ENCODE measurements at regions not wholly inside any gene's neighbourhood (a gene's known extent, or its start where the extent isn't known, plus 50 kb on each side); places are given as distances from the start of the nearest gene placed in this dataset.

DNA sequence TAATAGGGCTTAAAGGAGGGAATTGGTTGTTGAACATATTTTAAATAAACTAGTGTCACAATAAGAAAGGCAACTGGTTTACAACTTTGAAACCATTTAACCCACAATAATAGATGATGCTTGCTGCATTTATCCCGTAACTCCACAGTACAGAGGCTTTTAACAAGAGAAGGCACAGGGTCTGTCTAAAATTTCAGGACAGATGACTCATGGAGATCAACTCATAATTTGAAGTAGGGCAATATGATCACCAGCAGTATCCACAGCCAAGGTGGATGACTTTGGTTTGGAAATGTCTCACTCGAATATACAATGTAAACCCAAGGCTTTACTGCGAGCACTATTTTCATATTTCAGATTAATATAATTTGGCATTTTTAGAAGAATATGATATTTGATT is 340.2 kb downstream of the LRIG3 start:
- H3K36me3 ChIP-seq, result no peaks in the 10 kb centered on the region
- H3K4me1 ChIP-seq, result no peaks in the 10 kb centered on the region
- H3K9me3 ChIP-seq, result no peaks in the 10 kb centered on the region
- TF ChIP-seq, protein P1, sequence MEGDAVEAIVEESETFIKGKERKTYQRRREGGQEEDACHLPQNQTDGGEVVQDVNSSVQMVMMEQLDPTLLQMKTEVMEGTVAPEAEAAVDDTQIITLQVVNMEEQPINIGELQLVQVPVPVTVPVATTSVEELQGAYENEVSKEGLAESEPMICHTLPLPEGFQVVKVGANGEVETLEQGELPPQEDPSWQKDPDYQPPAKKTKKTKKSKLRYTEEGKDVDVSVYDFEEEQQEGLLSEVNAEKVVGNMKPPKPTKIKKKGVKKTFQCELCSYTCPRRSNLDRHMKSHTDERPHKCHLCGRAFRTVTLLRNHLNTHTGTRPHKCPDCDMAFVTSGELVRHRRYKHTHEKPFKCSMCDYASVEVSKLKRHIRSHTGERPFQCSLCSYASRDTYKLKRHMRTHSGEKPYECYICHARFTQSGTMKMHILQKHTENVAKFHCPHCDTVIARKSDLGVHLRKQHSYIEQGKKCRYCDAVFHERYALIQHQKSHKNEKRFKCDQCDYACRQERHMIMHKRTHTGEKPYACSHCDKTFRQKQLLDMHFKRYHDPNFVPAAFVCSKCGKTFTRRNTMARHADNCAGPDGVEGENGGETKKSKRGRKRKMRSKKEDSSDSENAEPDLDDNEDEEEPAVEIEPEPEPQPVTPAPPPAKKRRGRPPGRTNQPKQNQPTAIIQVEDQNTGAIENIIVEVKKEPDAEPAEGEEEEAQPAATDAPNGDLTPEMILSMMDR (IDR thresholded peaks at IDR 0.05), result no peak
- no peaks in the 10 kb centered on the region for H3K27me3 ChIP-seq
- DNase-seq (ENCODE audit: low spot score), result no peak
- no peak overlapping the region for H3K27ac ChIP-seq
- H3K4me3 ChIP-seq, result no peak overlapping the region

DNA sequence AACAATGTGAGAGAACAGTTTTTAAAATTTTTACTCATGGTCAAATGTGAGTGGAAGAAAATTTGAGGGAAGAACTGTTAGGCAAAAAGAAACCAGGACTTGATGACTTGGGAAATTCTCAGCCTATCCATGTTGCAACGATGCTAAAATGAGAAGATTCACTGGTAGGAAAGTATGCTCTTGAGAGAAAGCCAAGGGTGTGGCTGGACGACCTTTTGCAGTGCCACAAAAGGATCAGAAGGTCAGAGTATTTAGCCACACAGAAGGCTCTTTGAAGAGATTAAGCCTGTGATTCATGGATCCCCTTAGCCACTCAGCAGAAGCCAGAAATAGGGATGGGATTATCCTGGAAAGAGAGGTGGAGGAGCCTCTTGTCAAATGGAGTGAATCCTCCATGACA is 336.8 kb downstream of the LRIG3 start:
- Histone ChIP-seq H3K4me3 (no peak overlapping the region), H3K27me3 (no peaks in the 10 kb centered on the region), H3K9me3 (no peaks in the 10 kb centered on the region), H3K36me3 (no peaks in the 10 kb centered on the region), H3K4me1 (no peaks in the 10 kb centered on the region), H3K27ac (no peak overlapping the region)
- TF ChIP-seq, protein P1 (IDR thresholded peaks at IDR 0.05), result no peak
- DNase-seq (ENCODE audit: low spot score), result no peak

DNA sequence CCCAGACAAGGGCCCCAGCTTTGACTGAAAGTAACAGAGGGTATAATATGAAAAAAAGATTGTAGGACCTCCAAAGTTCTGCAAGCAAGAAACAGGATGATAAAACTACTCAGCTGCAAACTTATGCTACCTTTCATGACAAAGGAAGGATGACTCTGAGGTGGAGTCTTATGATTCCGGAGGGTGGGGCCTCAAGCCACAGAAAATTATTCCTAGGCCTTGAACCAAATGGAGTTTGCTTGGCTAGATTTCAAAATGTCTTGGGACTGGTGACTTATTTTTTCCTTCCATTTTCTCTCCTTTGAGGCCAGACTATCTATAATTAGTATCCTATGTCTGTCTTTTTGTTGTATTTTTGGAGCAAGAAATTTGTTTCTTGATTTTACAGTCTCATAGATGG is 336.4 kb downstream of the LRIG3 start:
- H3K36me3 ChIP-seq, result no peaks in the 10 kb centered on the region
- H3K27me3 ChIP-seq, result no peaks in the 10 kb centered on the region
- no peaks in the 10 kb centered on the region for H3K9me3 ChIP-seq
- H3K4me1 ChIP-seq, result no peaks in the 10 kb centered on the region
- TF ChIP-seq, protein P1 (IDR thresholded peaks at IDR 0.05), result no peak
- H3K4me3 ChIP-seq, result no peak overlapping the region
- H3K27ac ChIP-seq, result no peak overlapping the region
- no peak for DNase-seq (ENCODE audit: low spot score)

DNA sequence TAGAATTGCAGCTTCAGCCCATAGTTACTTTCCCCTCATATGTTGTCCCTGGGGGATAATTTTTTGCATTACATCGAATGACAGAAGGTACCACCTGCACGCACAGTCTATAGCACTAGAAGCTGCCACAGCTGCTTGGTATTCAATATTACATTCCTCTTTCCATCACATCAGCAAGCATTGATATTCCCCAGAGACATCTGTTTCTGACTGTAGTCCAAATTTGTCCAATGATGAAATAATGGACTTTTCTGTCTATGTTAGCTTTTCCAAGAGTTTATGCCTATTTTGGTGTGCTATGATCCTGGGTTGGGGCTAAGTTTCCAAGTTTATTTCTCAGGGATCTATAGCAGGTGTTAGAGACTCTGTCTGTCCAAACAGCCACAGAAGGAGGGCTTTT is 335.4 kb downstream of the LRIG3 start:
- H3K36me3 ChIP-seq, result no peaks in the 10 kb centered on the region
- H3K4me1 ChIP-seq, result no peaks in the 10 kb centered on the region
- H3K27me3 ChIP-seq, result no peaks in the 10 kb centered on the region
- TF ChIP-seq, protein P1 (IDR thresholded peaks at IDR 0.05), result no peak
- DNase-seq (ENCODE audit: low spot score), result no peak
- no peaks in the 10 kb centered on the region for H3K9me3 ChIP-seq
- H3K4me3 ChIP-seq, result no peak overlapping the region
- H3K27ac ChIP-seq, result no peak overlapping the region

DNA sequence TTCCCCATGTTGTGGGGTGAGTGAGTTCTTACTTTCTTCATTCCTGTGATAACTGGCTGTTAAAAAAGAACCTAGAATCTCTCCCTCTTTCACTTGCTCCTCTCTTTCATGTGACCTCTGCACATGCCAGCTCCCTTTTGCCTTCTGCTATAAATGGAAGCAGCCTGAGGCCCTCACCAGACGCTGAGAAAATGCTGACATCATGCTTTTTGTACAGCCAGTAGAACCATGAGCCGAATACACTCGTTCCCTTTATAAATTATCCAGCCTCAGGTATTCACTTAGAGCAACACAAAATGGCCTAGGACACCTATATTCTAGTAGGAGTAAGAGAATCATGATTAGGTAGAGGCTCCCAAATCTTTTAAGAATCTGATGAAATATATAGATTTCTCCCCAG is 333.5 kb downstream of the LRIG3 start:
- H3K9me3 ChIP-seq, result no peaks in the 10 kb centered on the region
- no peak overlapping the region for H3K4me3 ChIP-seq
- H3K27me3 ChIP-seq, result no peaks in the 10 kb centered on the region
- DNase-seq (ENCODE audit: low spot score), result no peak
- no peaks in the 10 kb centered on the region for H3K4me1 ChIP-seq
- no peak overlapping the region for H3K27ac ChIP-seq
- no peaks in the 10 kb centered on the region for H3K36me3 ChIP-seq
- TF ChIP-seq, protein P1 (IDR thresholded peaks at IDR 0.05), result no peak

DNA sequence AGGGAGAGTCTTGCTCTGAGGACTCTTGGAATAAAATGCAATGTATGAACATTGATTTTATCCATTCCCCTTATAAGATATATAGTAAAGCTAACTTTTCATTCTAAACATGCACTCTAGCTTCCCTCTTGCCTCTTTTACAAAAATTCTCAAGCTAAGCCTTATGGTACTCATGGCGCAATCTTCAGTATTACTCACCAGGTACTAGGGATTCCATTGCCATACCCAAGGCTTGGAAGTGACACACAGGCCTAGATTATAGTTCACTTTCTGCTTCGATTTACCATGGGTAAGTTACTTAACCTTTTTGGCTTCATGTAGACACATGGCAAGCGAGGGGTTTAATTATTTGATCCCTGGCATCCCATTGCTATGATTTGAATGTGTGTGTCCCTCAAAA is 331.5 kb downstream of the LRIG3 start:
- no peaks in the 10 kb centered on the region for H3K4me1 ChIP-seq
- H3K4me3 ChIP-seq, result no peak overlapping the region
- no peak overlapping the region for H3K27ac ChIP-seq
- TF ChIP-seq, protein P1 (IDR thresholded peaks at IDR 0.05), result no peak
- no peaks in the 10 kb centered on the region for H3K36me3 ChIP-seq
- H3K9me3 ChIP-seq, result no peaks in the 10 kb centered on the region
- no peak for DNase-seq (ENCODE audit: low spot score)
- H3K27me3 ChIP-seq, result no peaks in the 10 kb centered on the region
